ENCODE measurements at regions not wholly inside any gene's neighbourhood (a gene's known extent, or its start where the extent isn't known, plus 50 kb on each side); places are given as distances from the start of the nearest gene placed in this dataset.

- H3K4me1 ChIP-seq = no peaks in the 10 kb centered on the region
- no peak for DNase-seq (ENCODE audit: low spot score in 2 of 2)
- TF ChIP-seq CTCF (IDR thresholded peaks at IDR 0.05) = no peak
- no peaks in the 10 kb centered on the region for H3K36me3 ChIP-seq
- no peaks in the 10 kb centered on the region for H3K9me3 ChIP-seq
- no peaks in the 10 kb centered on the region for H3K27me3 ChIP-seq
- intact Hi-C loops (cut with DNase I) = no loop called here
- H3K4me3 ChIP-seq = no peak overlapping the region
- H3K27ac ChIP-seq = no peak overlapping the region
These were observed 624.1 kb upstream of the ADGRB3 start for GRCh38 chr6:68010936-68011335.

- no peak overlapping the region for H3K27ac ChIP-seq
- H3K4me3 ChIP-seq = no peak overlapping the region
- H3K36me3 ChIP-seq = no peaks in the 10 kb centered on the region
- intact Hi-C loops (cut with DNase I) = no loop called here
- no peaks in the 10 kb centered on the region for H3K27me3 ChIP-seq
- DNase-seq (ENCODE audit: low spot score in 2 of 2) = no peak
- H3K9me3 ChIP-seq = no peaks in the 10 kb centered on the region
- TF ChIP-seq CTCF (IDR thresholded peaks at IDR 0.05) = no peak
- H3K4me1 ChIP-seq = no peaks in the 10 kb centered on the region
These were observed 626.6 kb upstream of the ADGRB3 start for GRCh38 chr6:68008445-68008844.

GRCh38 chr6:68007717-68008116 lies 627.4 kb upstream of the ADGRB3 start:
- no peaks in the 10 kb centered on the region for H3K9me3 ChIP-seq
- H3K27me3 ChIP-seq = no peaks in the 10 kb centered on the region
- DNase-seq (ENCODE audit: low spot score in 2 of 2) = no peak
- no peak overlapping the region for H3K27ac ChIP-seq
- H3K4me1 ChIP-seq = no peaks in the 10 kb centered on the region
- H3K4me3 ChIP-seq = no peak overlapping the region
- no peaks in the 10 kb centered on the region for H3K36me3 ChIP-seq
- TF ChIP-seq CTCF (IDR thresholded peaks at IDR 0.05) = no peak
- intact Hi-C loops (cut with DNase I) = no loop called here

GRCh38 chr6:67986694-67987232 lies 648.3 kb upstream of the ADGRB3 start:
- no peak for TF ChIP-seq CTCF (IDR thresholded peaks at IDR 0.05)
- no peak for DNase-seq (ENCODE audit: low spot score in 2 of 2)
- no peaks in the 10 kb centered on the region for H3K4me1 ChIP-seq
- no peaks in the 10 kb centered on the region for H3K36me3 ChIP-seq
- intact Hi-C loops (cut with DNase I) = no loop called here
- H3K27ac ChIP-seq = no peak overlapping the region
- no peak overlapping the region for H3K4me3 ChIP-seq
- H3K27me3 ChIP-seq = no peaks in the 10 kb centered on the region
- no peaks in the 10 kb centered on the region for H3K9me3 ChIP-seq

GRCh38 chr6:67976486-67976885 lies 658.6 kb upstream of the ADGRB3 start:
- no peak for TF ChIP-seq CTCF (IDR thresholded peaks at IDR 0.05)
- no peak overlapping the region for H3K4me3 ChIP-seq
- no peaks in the 10 kb centered on the region for H3K27me3 ChIP-seq
- H3K36me3 ChIP-seq = no peaks in the 10 kb centered on the region
- no peak overlapping the region for H3K27ac ChIP-seq
- H3K9me3 ChIP-seq = no peaks in the 10 kb centered on the region
- DNase-seq (ENCODE audit: low spot score in 2 of 2) = no peak
- no peaks in the 10 kb centered on the region for H3K4me1 ChIP-seq
- intact Hi-C loops (cut with DNase I) = no loop called here

- Histone ChIP-seq H3K4me1 (no peaks in the 10 kb centered on the region), H3K4me3 (no peak overlapping the region), H3K36me3 (no peaks in the 10 kb centered on the region), H3K27ac (no peak overlapping the region), H3K9me3 (no peaks in the 10 kb centered on the region), H3K27me3 (no peaks in the 10 kb centered on the region)
- intact Hi-C loops (cut with DNase I) = no loop called here
- TF ChIP-seq CTCF (IDR thresholded peaks at IDR 0.05) = no peak
- no peak for DNase-seq (ENCODE audit: low spot score in 2 of 2)
These were observed 660.2 kb upstream of the ADGRB3 start for GRCh38 chr6:67974931-67975330.

Data from ascending aorta (tissue), 2 donors.